Amniotic epithelial cell (primary cell): ENCODE measurements at regions not wholly inside any gene's neighbourhood (a gene's known extent, or its start where the extent isn't known, plus 50 kb on each side); places are given as distances from the start of the nearest gene placed in this dataset.
A peak's percentile ranks its signal among the peaks of the same experiment; 100 is the strongest.
"Not testable (repeated sequence)": the region's sequence is repeated elsewhere in the genome, so short reads cannot be mapped to it uniquely, and the experiment has no call there.

Source experiments
- DNase-seq: peaks from one replicate; pipeline ENCODE4 v3.0.0-alpha.2; 2010; ENCODE audit warnings: low read depth

- DNase-seq, result peak; percentile 91
Observed at GRCh38 chr9:73866451-73866850, 630.7 kb upstream of the RORB start.

GRCh38 chr9:73869264-73869663, 627.9 kb upstream of the RORB start:
- peak; percentile 93 for DNase-seq

GRCh38 chr9:73871636-73872035, 625.5 kb upstream of the RORB start:
- peak; percentile 52 for DNase-seq

- no peak for DNase-seq
Observed at GRCh38 chr9:73872701-73873100, 624.4 kb upstream of the RORB start.

- DNase-seq, result no peak
Observed at GRCh38 chr9:73880101-73880500, 617.0 kb upstream of the RORB start.

- DNase-seq, result no peak
Observed at GRCh38 chr9:73889023-73889422, 608.1 kb upstream of the RORB start.

- DNase-seq, result no peak
Observed at GRCh38 chr9:73890685-73891277, 606.4 kb upstream of the RORB start.

- DNase-seq, result no peak
Observed at GRCh38 chr9:73892335-73892734, 604.8 kb upstream of the RORB start.

- no peak for DNase-seq
Observed at GRCh38 chr9:73893230-73893629, 603.9 kb upstream of the RORB start.

GRCh38 chr9:73896061-73896460, 601.1 kb upstream of the RORB start:
- no peak for DNase-seq

GRCh38 chr9:73906671-73907070, 590.5 kb upstream of the RORB start:
- no peak for DNase-seq

- DNase-seq, result no peak
Observed at GRCh38 chr9:73911804-73912203, 585.3 kb upstream of the RORB start.

- DNase-seq, result peak; percentile 53
Observed at GRCh38 chr9:73916016-73916673, 581.0 kb upstream of the RORB start.

GRCh38 chr9:73919712-73920111, 577.4 kb upstream of the RORB start:
- DNase-seq, result no peak

GRCh38 chr9:73923796-73924195, 573.3 kb upstream of the RORB start:
- no peak for DNase-seq

- no peak for DNase-seq
Observed at GRCh38 chr9:73951147-73951546, 546.0 kb upstream of the RORB start.

- no peak for DNase-seq
Observed at GRCh38 chr9:73962792-73963191, 534.3 kb upstream of the RORB start.

GRCh38 chr9:73969936-73970335, 527.2 kb upstream of the RORB start:
- no peak for DNase-seq

GRCh38 chr9:73976424-73976823, 520.7 kb upstream of the RORB start:
- DNase-seq, result not testable (repeated sequence)

GRCh38 chr9:73979894-73980264, 517.3 kb upstream of the RORB start:
- peak; percentile 19 for DNase-seq

GRCh38 chr9:73980754-73981153, 516.4 kb upstream of the RORB start:
- DNase-seq, result no peak

- peak; percentile 9 for DNase-seq
Observed at GRCh38 chr9:73981405-73981804, 515.7 kb upstream of the RORB start.

GRCh38 chr9:73995836-73996235, 501.3 kb upstream of the RORB start:
- no peak for DNase-seq

GRCh38 chr9:73996844-73997243, 500.3 kb upstream of the RORB start:
- DNase-seq, result no peak
